GM20431 (cell line): ENCODE measurements at regions not wholly inside any gene's neighbourhood (a gene's known extent, or its start where the extent isn't known, plus 50 kb on each side); places are given as distances from the start of the nearest gene placed in this dataset.

Source experiments
- in situ Hi-C: fragments of 300-500 bp; cut with MseI, MboI; formaldehyde crosslinking; loops from one replicate; pipeline ENCODE4 v1.15.0; 2020; ENCODE audit warnings: low sequenced_read_pairs; ENCODE audit not compliant: unreplicated experiment

GRCh38 chr13:40152922-40153321, 497.5 kb downstream of the COG6 start:
- in situ Hi-C loops = no loop called here

- in situ Hi-C loops = no loop called here
These were observed 498.1 kb downstream of the COG6 start for GRCh38 chr13:40153516-40153915.

DNA sequence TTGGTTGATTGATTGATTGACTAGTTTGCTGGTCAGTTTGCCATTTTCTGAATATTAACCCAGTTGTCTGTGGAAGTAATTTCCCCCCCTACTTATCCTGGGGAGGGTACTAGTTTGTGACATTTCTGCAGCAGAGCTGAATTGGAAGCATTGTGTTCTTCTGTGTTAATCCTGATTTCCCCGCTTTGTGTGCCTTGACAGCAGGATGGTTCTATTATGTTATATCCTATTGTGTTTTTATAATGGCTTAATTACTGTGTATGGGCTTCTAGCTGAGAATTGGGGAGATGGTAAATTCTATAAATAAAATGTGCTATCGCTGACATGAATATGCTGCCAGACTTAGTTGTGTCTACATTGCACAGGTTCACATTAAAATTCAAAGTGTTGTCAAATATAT, 499.7 kb downstream of the COG6 start:
- in situ Hi-C loops = no loop called here

- in situ Hi-C loops = no loop called here
These were observed 502.8 kb downstream of the COG6 start for GRCh38 chr13:40158218-40158617.

GRCh38 chr13:40158757-40159156, 503.3 kb downstream of the COG6 start:
- in situ Hi-C loops = no loop called here

DNA sequence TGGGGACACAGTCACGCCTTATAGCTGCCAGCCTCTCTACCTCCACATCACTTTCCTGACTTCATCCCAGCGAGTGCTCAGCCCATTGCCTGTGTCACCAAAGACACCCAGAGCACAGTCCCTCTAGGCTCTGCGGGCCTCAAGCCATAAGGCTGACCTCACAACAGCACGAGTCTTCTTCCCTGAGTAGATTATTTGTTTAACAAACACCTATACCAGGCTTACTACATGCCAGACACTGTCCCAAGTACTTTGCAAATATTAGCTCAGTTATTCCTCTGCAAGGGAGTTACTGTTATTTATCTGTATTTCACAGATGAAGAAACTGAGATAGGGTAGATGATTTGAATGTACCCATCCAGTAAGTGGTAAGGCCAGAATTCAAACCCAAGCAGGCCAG, 504.3 kb downstream of the COG6 start:
- in situ Hi-C loops = no loop called here

DNA sequence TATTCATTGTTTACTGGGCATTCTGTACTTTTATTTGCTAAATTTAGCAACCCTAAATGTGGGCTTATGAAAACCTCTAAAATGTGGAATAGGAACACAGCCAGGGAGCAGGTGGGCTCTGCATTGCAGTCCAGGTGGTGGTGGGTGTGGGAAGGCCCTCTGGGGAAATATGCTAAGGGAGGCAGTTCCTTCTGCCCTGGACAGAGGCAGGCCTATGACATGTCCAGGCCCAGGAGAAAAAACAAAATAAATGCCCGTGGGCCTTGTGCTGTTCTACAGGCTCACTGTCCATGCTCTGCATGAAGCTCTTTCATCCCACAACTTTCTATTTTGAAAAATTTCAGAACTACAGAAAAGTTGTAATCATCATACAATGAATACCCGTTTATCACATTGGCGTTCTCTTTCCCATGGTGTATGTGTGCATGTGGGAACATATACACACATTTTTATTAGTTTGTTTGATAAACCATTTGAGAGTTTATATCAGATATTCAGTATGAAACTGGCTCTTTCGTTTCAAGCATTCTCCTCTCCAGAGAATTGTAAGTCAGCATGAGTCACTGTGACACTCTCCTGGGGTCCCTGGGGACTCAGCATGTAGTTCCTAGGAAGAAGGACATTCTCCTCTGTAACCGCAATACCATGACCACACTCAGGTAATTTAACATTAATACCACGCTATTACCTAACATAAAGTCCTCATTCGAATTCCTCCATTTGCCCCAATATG, 505.3 kb downstream of the COG6 start:
- in situ Hi-C loops = no loop called here

GRCh38 chr13:40161351-40161810, 505.1 kb downstream of the FOXO1 start:
- in situ Hi-C loops = no loop called here

DNA sequence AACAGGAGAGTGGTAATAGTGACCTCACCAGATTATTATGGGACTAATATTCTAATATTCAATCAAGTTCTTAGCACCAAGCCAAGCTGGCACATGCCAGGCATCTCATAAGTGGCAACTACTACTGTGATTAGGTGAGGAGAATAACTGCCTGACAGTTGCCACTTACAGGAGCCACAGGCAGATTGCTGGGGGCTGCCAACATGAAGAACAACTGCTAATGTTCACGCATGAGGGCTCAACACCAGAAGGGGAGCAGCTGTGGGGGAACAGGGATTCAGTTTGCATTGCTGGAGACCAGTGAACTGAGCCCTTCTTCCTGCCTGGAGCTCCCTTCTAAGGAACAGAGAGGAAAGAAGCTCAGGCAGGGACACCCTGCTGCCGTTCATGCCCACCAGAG, 504.5 kb downstream of the FOXO1 start:
- in situ Hi-C loops = no loop called here

DNA sequence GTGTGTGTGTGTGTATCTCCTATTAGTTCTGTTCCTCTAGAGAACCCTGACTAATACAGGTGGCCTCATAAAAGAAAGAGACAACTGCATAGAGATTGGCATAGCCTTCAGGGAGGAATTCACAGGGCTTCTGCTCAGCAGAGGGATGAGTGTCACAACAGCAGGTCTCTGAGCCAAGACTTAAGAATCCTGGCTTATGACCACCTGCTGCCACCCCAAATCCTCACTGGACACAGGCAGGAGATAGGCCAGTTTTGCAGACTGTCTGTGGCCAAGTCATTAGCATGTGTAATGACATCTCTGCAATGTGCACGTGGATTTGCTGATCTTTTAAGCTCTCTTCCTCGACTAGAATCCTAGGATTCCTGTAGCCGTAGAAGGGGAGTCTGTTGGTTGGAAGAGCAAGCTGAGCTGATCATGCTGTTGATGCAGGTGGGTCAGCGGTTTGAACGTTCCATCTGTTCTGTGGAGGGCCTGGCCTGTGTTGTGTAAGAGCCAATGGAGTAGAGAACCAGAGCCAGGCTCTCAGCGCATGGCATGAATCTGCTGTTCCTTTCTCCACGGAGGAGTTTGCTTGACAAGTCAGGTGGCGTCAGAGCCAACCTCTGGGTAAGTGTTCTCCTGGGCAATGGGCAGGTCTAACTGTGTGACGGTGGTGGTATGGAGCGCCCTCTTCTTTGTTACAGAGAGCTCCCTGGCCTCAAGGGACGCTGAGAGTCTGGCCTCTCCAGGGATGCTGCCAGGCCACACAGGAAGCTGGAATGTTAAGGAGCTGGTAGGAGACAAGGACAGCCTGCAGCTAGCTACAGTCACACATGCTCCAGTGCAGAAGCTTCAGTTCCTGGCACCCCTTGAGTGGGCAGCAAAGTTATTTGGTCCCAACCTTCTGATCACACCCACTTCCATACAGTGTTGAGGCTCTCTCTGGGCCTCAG, 503.1 kb downstream of the FOXO1 start:
- in situ Hi-C loops = no loop called here

- in situ Hi-C loops = no loop called here
These were observed 502.3 kb downstream of the FOXO1 start for GRCh38 chr13:40164133-40164532.

DNA sequence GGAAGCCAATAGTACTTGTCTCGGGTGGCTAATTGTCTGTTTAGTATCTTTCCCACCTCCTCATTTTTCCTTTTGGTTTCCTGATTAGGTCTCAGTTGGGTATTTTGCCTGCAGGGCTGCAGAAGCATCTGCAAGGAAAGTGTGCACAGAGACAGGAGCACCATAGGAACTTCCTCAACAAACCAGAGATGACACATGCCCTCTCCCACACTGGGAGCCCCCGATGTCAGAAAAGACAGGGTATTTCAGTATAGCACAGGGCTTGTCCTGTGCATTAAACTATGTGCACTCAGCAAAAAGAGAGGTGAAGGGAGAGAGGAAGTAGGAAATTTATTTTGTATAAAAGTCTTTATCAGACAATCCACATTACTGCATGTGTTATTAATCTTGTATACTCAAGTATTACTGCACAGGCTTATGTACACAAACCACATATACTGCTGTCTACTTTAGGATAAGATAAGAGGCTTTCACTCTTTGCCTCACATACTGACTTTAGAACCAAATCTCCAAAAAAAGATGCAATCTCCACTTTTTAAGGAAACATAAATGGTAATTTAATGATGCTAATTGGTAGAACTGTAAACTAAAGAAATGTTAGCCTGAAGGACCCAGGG, 501.0 kb downstream of the FOXO1 start:
- in situ Hi-C loops = no loop called here

DNA sequence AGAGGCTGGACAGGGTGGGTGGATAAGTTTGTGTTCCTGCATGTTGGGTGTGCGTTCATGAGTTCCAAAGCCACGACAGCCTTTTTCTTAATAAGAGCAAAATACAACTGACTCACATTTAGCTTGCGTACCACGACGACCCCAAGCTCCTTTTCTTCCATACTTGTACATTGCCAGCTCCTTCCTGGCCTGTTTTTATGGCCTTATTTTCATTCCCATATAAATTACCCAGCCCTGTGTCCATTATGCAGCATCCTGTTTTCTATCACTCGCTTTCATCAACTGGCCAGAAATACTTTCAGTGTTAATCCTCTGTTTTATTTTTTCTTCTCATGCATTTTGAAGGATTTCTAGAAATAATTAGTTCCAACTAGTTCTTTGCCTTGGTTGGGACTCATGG, 499.1 kb downstream of the FOXO1 start:
- in situ Hi-C loops = no loop called here

DNA sequence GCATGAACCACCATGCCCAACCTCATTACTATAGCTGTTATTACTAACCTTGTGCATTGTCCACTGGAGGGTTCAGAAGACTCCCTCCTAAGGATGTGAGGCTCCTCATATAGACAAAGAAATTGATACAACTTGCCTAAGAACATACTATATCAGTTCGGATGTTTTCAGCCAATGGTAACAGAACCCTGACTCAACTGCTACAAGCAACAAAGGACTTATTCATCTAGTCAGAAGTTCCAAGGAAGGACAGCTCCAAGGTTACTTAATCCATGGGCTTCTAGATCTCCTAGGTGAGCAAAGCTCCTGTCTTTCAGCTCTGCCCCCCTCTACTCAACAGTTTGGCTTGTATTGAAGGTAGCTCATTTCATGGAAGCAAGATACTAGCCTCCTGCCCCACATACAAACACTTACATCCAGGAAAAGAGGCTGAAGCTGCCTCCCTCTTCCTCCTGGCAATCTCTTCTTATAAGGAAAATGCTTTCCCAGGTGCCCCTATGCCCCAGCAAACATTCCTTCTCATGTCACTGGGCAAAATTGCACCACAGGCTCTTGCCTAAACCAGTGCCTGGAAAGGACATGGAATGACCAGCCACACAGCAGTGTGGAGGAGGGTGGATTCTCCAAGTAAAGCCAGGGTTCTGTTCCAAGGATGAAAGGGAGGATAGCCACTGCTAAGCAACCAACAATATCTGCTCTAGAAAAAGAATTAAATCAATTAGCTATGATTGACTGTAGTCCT, 497.8 kb downstream of the FOXO1 start:
- in situ Hi-C loops = no loop called here

GRCh38 chr13:40169476-40169875, 497.0 kb downstream of the FOXO1 start:
- in situ Hi-C loops = no loop called here

DNA sequence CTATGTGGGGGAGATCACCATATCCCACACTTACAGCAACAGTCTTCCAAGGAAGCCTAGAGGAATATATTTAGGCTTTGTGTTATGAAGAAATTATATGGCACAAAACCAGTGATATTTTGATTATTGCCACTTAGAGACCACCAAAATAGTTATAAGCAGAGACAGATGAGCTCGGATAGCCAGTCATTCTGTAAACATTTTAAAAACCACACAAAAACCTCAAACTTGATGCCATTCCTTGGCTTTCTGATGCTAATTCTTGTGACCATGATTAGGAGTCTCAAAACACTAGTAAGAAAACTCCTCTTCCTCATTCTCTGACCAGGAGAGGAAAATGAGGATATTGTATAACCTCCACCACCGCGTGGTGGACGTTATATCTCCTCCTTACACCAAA, 496.4 kb downstream of the FOXO1 start:
- in situ Hi-C loops = no loop called here

DNA sequence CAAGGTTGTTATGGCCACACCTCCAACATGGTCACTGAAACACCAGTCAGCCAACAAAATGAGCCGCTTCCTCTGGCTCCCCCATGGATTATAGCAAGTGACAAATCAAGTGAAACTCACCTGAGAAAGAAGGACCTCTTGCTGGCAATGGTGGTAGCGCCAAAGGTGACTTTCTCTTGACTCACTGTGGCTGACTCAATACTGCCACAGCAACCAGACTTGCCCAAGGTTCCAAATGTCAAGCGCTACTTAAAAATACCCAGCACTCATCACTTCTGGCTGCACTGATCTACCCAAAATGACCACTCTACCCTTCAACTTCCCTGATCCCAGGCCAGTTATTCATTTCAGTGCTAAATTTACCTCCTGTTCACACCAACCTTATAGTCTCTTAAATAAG, 495.5 kb downstream of the FOXO1 start:
- in situ Hi-C loops = no loop called here

- in situ Hi-C loops = no loop called here
These were observed 494.9 kb downstream of the FOXO1 start for GRCh38 chr13:40171566-40171965.

GRCh38 chr13:40172149-40172591, 494.3 kb downstream of the FOXO1 start:
- in situ Hi-C loops = no loop called here

- in situ Hi-C loops = no loop called here
These were observed 493.6 kb downstream of the FOXO1 start for GRCh38 chr13:40172878-40173277.
